HS-5 (cell line): ENCODE measurements at regions not wholly inside any gene's neighbourhood (a gene's known extent, or its start where the extent isn't known, plus 50 kb on each side); places are given as distances from the start of the nearest gene placed in this dataset.
A peak's percentile ranks its signal among the peaks of the same experiment; 100 is the strongest.

Experiments used
- DNase-seq: peaks from one replicate; pipeline ENCODE4 v3.0.0-alpha.2; 2012; ENCODE audit warnings: low read depth

DNA sequence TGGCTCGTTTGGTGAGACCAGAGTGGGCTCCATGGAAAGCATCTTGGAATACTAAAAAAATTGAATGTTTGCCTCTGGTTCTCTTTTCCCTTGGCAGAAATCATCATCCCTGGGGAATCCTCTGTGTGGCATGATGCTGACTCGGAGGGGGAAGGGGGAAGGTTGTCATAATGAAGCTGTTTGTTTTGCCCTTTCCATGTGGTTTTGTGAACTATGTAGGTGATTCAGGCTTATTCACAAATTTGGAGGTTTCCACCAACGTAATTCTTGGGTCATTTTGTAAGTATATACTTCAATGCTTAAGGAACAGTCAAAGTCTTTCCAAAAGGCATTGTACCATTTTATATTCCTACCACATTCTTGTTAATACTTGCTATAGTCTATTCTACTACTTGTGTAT is 754.0 kb upstream of the FAT3 start:
- peak; percentile 25 for DNase-seq

DNA sequence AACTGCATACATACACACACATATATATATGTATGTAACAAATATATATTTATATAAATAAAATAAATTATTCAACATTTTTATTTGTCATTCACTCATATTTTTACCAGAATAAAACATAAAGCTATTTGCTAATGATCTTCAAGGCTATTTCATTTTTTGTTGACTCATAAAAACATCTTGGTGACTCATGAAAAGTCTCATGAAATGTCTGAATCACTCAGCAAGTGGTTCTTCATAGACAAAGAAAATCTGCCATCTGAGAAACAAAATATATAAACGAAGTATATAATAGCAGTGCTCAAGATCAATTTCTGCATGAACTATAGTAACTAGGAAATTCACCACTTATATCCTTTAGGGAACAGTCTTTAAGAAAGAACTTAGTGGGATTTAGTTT is 764.8 kb upstream of the FAT3 start:
- DNase-seq: peak; percentile 8

DNA sequence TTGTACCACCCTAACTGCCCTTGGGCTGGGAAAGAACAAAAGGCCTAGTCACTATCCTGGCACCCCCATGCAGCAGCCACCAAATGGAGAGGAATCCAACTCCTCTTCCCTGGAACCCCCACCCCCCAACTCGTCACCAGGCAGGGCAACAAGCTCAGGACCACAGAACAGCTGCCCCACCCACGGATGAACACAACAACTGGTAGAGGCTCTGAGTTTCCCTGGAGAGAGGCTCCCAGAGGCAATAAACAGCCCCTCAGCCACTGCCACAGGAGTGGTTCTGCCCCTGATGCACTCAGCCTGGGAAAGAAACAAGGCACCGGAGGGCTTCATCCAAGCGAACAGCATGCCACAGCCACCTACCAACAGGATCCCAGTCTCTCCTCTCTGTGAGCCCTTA is 778.4 kb upstream of the FAT3 start:
- no peak for DNase-seq

DNA sequence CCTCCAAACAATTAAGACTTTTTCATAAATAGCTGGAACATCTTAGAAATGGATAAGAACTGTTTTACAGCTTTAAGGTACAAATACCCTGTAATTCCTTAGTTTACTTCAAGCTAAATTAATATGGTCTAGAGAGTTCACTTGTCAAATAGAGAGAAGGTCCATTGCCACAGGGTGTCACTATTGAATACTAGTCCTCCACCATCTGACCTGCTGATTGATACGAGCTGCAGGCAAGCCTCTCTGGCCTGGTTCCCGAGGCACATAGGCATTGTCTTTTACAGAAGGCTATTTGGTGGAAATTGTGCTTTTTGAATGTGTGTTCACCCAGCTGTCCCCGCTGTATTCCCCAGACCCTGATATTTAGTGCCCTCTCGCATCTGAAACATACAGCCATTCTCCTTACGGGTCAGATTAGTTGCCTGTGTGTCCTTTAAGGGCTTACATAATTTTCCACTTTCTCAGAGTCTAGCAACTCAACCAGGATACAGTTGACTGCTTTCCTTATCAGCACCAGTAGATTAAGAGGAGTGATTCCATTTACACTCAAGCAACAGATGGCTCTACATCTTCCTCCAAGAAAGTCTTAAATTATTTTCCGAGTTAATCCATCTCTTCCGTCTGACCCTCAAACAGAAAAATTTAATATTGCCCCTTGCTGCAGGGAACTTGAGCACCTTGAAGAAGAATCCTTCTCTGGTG is 788.8 kb upstream of the FAT3 start:
- no peak for DNase-seq

DNA sequence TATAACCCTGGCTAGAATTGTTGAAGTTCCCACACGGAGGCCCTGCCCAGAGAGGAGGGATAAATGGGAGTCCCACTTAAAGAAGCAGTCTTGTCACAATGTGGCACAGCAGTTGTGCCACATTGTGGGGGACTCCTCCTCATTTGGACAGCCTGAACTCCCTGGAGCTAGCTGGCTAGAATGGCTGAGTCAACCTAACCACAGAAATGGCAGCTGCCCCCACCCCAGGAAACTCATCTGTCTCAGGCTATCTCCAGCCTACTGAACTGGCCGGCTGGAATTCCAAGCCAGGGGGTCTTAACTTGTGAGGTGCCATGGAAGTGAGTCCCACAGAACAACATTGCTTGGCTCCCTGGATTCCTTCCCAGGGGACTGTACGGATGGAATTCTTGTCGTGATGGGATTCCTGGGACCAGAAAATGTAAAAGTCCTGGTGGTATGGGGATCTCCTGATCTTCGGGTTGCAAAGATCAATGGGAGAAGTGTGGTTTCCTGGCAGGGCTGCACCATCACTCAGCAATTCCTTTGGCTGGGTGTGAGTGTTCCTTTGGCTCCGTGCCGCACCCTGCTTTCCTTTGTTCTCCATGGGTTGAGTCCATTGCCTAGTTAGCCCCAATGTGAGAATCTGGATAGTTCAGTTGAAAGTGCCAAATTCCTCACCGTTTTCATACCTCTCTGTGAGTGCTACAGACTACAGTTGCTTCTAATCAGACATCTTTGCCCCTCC is 791.2 kb upstream of the FAT3 start:
- DNase-seq: no peak

DNA sequence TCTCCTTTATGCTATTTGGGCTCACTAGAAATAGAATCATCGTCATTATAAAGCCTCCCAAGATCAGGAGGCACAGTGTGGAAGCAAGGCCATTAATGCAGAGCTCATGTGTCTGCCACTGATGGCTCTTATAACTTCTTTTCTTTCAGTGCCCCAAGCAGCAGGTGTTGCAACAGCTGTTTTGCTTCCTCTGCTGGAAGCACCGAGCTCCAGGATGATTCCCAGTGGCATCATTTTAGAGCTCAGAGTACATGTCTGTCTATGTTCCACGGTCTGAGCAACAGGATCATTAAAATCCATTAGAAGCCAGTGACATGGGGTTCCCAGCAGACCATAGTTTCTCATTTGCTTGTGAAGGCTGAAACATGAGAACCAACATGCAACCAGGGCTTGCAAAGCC is 803.0 kb upstream of the FAT3 start:
- no peak for DNase-seq

DNA sequence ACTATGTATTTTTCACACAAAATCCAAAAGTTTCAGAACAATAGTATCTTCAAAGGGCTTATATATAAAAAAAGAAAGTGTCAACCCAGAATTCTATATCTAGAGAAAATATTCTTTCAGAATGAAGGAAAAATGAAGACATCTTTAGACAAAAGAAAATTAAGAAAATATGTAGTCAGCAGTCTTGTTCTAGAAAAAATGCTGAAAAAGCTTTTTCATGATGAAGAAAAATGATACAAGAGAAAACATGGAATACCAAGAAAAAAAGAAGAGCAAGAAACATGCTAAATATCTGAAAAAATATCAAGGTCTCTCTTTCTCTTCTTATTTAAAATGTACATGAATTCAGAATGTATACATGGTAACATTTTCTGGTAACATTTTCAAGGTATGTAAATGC is 816.8 kb upstream of the FAT3 start:
- no peak for DNase-seq

DNA sequence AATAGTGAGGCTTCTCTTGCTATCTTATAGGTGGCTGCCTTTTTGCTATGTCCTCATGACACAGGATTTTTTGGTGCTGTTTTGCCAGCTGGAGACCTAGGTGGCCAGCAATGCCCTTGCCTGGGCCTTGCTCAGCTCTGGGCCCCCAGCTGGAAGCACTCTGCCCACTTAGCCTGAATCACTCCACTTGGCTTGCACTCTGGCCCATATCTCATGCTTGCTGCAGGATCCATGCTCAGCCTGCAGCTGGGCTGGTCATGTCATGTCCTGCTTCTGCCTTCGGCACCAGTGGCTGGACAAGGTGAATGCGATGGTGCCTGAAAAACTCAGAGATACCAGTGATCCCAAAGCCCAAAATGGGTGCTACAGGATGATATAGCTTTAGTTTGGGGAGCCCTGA is 818.6 kb upstream of the FAT3 start:
- no peak for DNase-seq

DNA sequence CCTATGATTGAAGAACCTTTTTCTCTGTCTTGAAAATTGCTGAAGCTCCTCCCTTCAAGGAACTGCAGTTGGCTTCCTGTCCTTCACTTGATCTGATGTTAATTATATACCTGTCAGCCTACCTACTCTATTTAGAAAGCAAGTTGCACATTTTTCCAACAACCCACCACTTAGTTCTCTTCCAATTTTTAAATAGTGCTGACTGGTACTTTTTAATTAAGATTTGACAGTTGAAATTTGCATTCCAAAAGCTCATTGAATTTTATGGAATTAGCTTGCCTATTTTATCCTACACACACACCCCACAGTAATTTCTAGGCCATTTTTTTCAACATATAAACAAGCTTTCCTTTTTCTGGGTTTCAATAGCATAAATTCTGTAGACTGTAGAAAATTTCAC is 820.3 kb upstream of the FAT3 start:
- no peak for DNase-seq

DNA sequence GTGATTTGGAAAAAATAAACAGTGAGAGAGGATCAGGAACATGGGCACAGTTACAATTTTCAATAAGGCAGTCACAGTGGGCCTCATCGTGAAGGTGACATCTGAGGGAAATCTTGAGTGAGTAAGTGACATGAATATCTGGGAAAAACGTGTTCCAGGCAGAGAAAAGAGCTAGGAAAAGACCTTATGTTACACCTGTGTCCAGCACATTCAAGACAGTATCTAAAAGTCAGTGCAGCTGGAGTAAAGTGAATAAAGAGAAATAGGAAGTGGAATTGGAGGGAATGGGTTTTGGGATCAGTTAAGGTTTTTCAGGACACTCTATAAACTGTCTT is 827.5 kb upstream of the FAT3 start:
- no peak for DNase-seq

DNA sequence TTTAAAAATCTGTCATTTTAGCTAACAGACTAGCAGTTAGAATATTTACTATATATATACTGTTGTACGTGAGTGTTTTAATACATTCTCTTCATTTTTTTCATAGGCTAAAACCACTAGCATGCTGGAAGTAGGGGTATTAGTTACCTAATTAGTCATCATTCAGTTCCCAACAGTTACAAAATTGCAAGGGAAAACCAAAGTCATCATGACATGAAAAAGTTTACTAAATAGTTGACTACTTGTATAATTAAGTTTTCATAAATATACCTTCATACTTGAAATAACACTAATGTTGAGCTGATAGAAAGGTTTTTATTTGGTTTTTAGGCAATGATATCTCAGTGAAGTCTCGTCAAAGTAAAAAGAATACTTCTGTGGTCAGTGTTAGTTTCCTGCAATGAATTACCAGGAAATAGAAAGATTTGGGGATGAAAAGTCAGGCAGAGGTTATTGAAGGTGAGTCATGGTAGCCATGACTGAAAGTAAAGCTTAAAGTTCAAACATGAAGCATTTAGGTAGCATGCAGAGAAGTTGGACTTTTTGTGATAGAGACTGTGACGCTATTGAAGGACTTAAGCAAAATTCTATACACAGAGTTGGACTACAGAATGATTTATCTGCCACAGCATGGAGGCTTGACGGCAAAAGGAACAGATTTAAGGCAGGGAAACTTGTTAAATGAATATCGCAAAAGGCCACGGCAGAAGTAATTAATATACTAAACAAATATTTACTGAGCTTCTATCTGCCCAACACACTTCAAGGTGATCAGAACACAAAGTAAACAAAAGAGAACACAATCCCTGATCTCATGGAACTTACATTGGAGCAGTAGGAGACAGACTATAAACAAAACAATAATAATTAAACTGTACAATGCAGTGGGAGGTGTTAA is 828.1 kb upstream of the FAT3 start:
- DNase-seq: peak; percentile 52

DNA sequence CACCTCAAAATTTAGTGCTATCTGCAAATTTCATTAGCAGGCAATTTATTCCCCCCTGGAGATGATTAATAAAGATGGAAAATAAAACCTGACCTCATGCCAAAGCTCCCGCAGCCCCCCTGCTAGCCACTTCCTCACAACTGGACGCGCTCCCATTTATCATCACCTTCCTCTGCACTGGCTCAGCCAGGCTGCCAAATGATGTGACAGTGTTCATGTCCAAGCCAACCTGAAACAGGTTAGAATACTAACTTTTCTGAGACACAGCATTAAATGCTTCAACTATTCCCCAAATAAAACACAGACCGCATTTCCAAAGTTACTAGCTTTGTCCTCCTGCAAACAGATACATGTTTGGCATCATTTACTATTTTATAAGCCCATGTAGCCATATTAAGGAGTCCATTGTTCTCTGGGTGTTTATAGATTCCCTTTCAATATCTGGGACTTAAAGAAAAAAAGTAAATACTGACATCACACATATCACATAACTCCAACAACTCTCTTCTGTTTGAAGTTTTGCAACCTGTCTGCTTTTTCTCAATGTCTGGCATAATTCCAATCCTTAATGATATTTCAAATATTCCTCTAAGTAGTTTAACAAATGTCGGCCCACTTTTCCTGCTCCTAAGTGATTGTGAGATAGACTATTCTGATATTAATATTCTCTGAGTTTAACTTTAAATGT is 829.7 kb upstream of the FAT3 start:
- no peak for DNase-seq

DNA sequence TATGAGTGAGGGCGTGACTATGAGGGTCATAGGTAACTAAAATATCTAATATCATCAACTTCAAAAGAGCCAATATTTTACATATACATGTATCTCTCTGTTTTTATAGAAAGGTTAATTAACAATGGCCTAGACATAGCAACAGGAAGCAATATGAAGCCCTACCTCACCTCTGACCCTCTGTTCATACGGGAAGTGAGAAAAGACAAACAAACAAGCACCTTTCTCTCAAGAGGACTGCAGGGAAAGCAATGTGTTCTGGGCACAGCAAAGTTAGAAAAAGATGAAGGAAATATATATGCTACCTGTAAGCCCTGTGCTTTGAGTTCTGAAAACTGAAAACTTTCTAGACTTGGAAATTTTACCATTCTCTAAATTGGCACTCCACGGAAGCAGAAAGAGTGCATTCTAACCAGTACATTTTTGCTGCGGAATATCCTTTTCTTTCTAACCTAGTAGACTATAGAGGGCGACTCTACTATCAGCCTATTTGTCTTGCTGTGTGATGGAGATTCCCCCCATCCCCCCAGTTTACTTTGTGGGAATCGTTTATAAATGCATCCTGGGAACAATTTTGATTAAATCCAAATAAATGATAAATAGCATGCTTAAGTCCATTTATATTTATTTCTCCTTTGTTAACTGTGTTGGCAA is 830.4 kb upstream of the FAT3 start:
- DNase-seq: no peak

DNA sequence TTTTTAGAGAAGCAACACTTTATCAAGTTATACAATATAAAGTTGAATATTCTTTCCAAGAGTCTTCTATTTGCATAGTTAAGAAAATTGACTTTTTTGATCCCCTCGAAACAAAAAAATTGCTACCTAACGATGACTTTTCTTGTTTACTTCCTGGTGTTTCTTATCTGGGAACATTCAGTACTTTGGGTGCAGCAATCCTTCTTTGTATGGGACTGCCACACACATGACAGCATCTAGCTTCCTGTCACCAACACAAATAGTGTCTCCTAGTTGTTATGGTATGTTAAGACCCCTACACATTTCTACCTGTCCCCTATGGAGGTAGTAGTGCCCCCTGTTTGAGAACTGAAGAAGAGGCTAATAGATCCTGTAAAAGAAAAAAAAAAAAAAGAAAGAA is 841.7 kb upstream of the FAT3 start:
- no peak for DNase-seq

DNA sequence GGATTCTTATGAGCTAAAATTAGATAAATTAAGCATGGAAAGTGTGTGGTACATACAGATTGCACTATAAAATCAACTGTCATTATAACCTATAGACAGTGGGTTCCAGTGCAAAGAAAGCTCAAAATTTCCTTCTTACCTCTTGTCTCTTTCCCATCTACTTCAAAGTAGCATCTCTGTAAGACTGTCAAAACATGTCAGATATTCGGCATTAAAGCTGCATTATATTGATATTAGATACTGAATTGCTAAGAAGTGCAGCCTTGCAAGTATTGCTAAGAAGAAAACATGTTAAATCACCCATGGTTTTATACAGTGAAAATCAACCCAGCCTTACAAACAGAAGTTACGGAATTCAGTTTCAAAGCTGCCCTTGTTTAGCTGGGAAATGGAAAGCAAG is 849.8 kb upstream of the FAT3 start:
- no peak for DNase-seq

DNA sequence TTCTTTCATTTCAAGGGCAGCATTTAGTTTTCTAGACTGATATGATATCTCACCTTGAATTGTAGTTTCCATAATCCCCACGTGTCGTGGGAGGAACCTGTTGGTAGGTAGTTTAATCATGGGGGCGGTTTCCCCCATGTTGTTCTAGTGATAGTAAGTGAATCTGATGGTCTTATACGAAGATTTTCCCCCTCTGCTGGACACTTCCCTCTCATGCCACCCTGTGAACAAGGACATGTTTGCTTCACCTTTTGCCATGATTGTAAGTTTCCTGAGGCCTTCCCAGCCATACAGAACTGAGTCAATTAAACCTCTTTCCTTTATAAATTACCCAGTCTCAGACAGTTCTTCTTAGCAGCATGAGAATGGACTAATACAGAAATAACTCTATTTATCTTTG is 851.1 kb upstream of the FAT3 start:
- no peak for DNase-seq

DNA sequence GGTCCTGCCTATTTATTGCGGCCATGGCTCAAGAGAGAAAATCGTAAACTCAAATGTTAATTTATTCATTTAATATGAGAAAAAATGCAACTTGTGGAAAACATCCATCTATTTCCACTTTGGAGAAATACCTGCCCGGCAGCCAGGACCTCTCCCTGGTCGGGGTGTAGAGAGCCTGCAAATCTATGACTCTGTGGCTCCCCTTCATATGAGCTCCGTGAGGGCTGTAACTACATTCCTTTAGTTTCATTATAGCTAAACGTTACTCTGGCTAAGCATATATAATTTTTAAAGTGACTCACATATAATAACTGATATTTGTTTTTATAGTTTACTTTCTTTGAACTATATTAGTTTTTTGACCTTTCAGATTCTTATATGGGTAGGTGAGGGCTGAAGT is 857.8 kb upstream of the FAT3 start:
- no peak for DNase-seq

DNA sequence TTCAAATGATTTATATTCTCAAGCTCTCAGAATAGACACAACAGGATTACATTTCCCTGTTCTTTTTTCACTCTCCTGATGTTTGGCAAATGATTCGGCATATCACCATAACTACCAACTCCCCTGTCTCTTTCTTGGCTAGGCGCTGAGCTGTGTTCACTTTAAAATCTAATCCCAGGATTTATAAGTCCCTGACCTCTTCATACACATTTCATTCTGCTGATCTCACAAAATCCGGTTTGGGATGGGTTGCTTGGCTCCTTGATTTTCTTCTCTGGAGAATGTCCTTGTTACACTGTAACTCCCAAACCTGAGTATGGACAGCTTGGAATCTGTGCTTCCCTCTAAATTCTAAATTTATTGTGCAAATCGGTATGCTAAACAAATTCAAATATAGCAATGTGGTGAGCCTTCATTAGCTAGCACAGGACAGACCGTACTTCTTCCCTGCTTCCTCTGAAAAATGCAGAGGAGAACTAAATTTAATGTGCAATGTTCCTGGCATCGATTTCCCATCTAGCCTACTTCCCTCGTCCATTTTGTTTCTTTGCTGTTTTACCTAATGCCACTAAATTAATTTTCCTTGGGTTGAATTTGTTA is 858.5 kb upstream of the FAT3 start:
- DNase-seq: no peak

DNA sequence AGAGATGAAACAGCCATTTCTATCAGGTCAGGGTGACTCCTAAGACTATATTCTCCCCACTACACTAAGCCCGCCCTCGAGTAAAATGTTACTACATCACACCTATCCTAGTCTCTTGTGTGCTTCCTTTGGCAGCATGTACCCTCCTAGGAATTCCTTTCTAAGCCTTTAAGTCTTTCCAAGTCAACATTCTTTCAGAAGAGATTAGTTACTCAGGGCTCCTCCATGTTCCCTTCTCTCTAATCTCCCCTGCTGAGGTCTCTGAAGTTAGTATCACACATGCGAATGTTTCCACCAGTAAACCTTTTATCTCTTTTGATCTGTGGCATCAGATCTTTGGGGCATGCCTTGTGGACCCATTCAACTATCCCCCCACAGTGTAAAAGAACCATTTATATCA is 873.7 kb upstream of the FAT3 start:
- no peak for DNase-seq

DNA sequence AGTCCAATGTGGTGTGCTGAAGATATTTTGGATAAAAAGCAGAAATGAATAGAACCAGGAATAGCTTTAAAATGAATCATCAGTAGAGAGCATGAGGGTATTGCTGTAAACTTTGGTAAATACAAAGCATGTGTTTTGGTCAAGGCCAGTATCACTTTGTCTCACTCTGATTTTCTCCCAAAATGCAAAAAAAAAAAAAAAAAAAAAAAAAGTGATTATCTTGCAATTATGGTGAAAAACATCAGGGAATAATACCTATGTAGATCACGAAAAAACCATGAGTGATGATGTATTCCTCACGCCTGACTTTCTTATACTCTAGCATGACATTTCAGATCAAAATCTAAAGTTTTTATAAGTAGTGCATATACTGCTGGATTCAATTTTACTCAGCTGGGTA is 897.9 kb upstream of the FAT3 start:
- no peak for DNase-seq

DNA sequence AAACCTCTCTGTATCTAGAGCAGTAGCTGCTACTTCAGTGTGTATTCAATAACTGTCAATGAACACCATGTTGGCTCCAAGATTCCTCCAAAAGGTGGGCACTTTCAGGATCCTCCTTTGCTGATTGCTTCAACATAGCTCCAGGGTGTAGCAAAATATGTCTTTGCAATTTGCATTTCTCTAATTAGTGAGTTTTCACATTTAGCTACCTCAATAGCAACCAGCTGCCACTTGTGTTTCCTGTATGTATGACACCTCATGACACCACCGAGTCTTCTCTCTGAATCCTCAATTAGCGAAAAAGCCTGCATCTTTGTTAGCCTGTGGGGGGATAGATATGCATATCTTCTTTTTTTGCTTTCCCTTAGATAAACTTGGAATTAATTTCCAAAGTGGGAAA is 898.3 kb upstream of the FAT3 start:
- DNase-seq: no peak

DNA sequence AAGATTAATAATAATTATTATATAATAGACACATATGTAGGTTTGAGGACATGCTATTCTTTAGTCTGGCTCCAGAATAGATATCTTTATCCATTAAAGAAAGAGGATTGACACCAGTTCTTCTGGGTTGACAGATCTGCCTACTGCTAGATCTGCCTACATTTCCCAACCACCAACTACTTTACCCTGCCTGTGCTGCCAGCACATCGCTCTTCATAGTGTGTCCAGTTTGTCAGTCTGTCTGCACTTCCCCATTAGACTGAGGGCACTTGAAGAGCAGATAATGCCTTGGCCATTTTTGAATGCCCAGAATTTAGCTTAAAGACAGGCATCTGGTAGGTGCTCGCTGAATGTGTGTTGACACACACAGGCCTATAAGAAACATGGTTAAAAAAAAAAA is 910.1 kb upstream of the FAT3 start:
- no peak for DNase-seq
